HuH-7 (cell line): ENCODE measurements at regions not wholly inside any gene's neighbourhood (a gene's known extent, or its start where the extent isn't known, plus 50 kb on each side); places are given as distances from the start of the nearest gene placed in this dataset.
"Not testable (repeated sequence)": the region's sequence is repeated elsewhere in the genome, so short reads cannot be mapped to it uniquely, and the experiment has no call there.

Experiments
- DNase-seq: peaks from one replicate; pipeline ENCODE4 v3.0.0; 2011; ENCODE audit warnings: low spot score

GRCh38 chr4:123026015-123026414 lies 103.6 kb upstream of the NUDT6 start:
- DNase-seq, result not testable (repeated sequence)

GRCh38 chr4:123031664-123032063 lies 109.3 kb upstream of the NUDT6 start:
- DNase-seq, result no peak

- DNase-seq, result no peak
These were observed 111.6 kb upstream of the NUDT6 start for GRCh38 chr4:123034023-123034422.

GRCh38 chr4:123035239-123035638 lies 112.8 kb upstream of the NUDT6 start:
- no peak for DNase-seq

GRCh38 chr4:123037804-123038203 lies 115.4 kb upstream of the NUDT6 start:
- no peak for DNase-seq

GRCh38 chr4:123042095-123042494 lies 119.7 kb upstream of the NUDT6 start:
- DNase-seq, result no peak

GRCh38 chr4:123043013-123043412 lies 120.6 kb upstream of the NUDT6 start:
- DNase-seq, result no peak

- no peak for DNase-seq
These were observed 121.5 kb upstream of the NUDT6 start for GRCh38 chr4:123043793-123044425.

- DNase-seq, result no peak
These were observed 123.7 kb upstream of the NUDT6 start for GRCh38 chr4:123046096-123046495.

- DNase-seq, result no peak
These were observed 127.6 kb upstream of the NUDT6 start for GRCh38 chr4:123050018-123050417.

- no peak for DNase-seq
These were observed 129.6 kb upstream of the NUDT6 start for GRCh38 chr4:123052007-123052406.

- no peak for DNase-seq
These were observed 133.5 kb upstream of the NUDT6 start for GRCh38 chr4:123055943-123056342.

GRCh38 chr4:123060039-123060770 lies 137.8 kb upstream of the NUDT6 start:
- no peak for DNase-seq

- DNase-seq, result peak; percentile 14
These were observed 142.0 kb upstream of the NUDT6 start for GRCh38 chr4:123064390-123064789.

- DNase-seq, result no peak
These were observed 145.7 kb upstream of the NUDT6 start for GRCh38 chr4:123068081-123068480.

GRCh38 chr4:123072060-123072459 lies 149.7 kb upstream of the NUDT6 start:
- DNase-seq, result no peak

- no peak for DNase-seq
These were observed 151.3 kb upstream of the NUDT6 start for GRCh38 chr4:123073650-123074049.

- no peak for DNase-seq
These were observed 154.9 kb upstream of the NUDT6 start for GRCh38 chr4:123077330-123077729.

- DNase-seq, result no peak
These were observed 159.6 kb upstream of the NUDT6 start for GRCh38 chr4:123081971-123082370.

- DNase-seq, result no peak
These were observed 161.2 kb upstream of the NUDT6 start for GRCh38 chr4:123083646-123084045.

GRCh38 chr4:123088501-123088900 lies 166.1 kb upstream of the NUDT6 start:
- DNase-seq, result no peak

GRCh38 chr4:123090886-123091285 lies 168.5 kb upstream of the NUDT6 start:
- DNase-seq, result no peak

- no peak for DNase-seq
These were observed 170.2 kb upstream of the NUDT6 start for GRCh38 chr4:123092586-123092985.

- no peak for DNase-seq
These were observed 170.8 kb upstream of the NUDT6 start for GRCh38 chr4:123093236-123093635.
